Mesenchymal stem cell (in vitro differentiated cells and primary cell): ENCODE measurements at regions not wholly inside any gene's neighbourhood (a gene's known extent, or its start where the extent isn't known, plus 50 kb on each side); places are given as distances from the start of the nearest gene placed in this dataset.

ENCODE experiments used
- DNase-seq: peaks from one replicate; pipeline ENCODE4 v3.0.0-alpha.2; 2013
- H2AFZ ChIP-seq: one replicate; pipeline ENCODE4 v1.6.1; 2013; ENCODE audit warnings: low read depth, mild to moderate bottlenecking, control low read depth, inconsistent platforms, low read length, moderate library complexity
- H2AK5ac ChIP-seq: 2 replicates; pipeline ENCODE4 v1.6.1; 2013; ENCODE audit warnings: low read length, moderate library complexity, mild to moderate bottlenecking, inconsistent platforms; ENCODE audit not compliant: severe bottlenecking
- H2BK120ac ChIP-seq: one replicate; pipeline ENCODE4 v1.6.1; 2013; ENCODE audit warnings: low read depth, mild to moderate bottlenecking, inconsistent platforms, low read length, moderate library complexity
- H2BK12ac ChIP-seq, 2 experiments: one replicate each; pipeline ENCODE4 v1.6.1; 2013; ENCODE audit warnings: inconsistent platforms in 2 of 2, low read length in 2 of 2, mild to moderate bottlenecking in 2 of 2, moderate library complexity in 2 of 2, control low read depth in 1 of 2
- H2BK15ac ChIP-seq: one replicate; pipeline ENCODE4 v1.6.1; 2013; ENCODE audit warnings: mild to moderate bottlenecking, low read depth, inconsistent platforms; ENCODE audit not compliant: poor library complexity, severe bottlenecking
- H2BK5ac ChIP-seq: 2 replicates; pipeline ENCODE4 v1.6.1; 2013; ENCODE audit warnings: low read depth, mild to moderate bottlenecking, low read length, control low read depth, inconsistent platforms; ENCODE audit not compliant: poor library complexity, severe bottlenecking
- H3K14ac ChIP-seq, 2 experiments: one replicate each; pipeline ENCODE4 v1.6.1; 2013; ENCODE audit warnings: inconsistent platforms in 2 of 2, low read length in 2 of 2, control low read depth in 1 of 2, mild to moderate bottlenecking in 1 of 2, moderate library complexity in 1 of 2
- H3K18ac ChIP-seq, 2 experiments: one replicate each; pipeline ENCODE4 v1.6.1; 2013; ENCODE audit warnings: inconsistent platforms in 2 of 2, low read length in 2 of 2, control low read depth in 1 of 2, low read depth in 1 of 2, mild to moderate bottlenecking in 1 of 2
- H3K23ac ChIP-seq, 2 experiments: one replicate each; pipeline ENCODE4 v1.6.1; 2013; ENCODE audit warnings: inconsistent platforms in 2 of 2, low read length in 2 of 2, mild to moderate bottlenecking in 2 of 2, moderate library complexity in 2 of 2, control low read depth in 1 of 2
- H3K27ac ChIP-seq: 2 replicates; pipeline ENCODE4 v1.5.1; 2013; ENCODE audit warnings: mild to moderate bottlenecking, moderate library complexity, low read length, control low read depth, inconsistent platforms; ENCODE audit not compliant: poor library complexity, severe bottlenecking
- H3K27me3 ChIP-seq, 2 experiments: 2 replicates each; pipeline versions ENCODE4 v1.6.1 to v1.7.0; 2013; ENCODE audit warnings: low read length in 2 of 2, mild to moderate bottlenecking in 2 of 2, moderate library complexity in 2 of 2, control low read depth in 1 of 2, inconsistent platforms in 1 of 2; ENCODE audit not compliant: control insufficient read depth in 1 of 2, insufficient read depth in 1 of 2
- H3K36me3 ChIP-seq, 2 experiments: 2 replicates each; pipeline versions ENCODE4 v1.6.1 to v1.7.0; 2013; ENCODE audit warnings: low read length in 2 of 2, control low read depth in 1 of 2, inconsistent platforms in 1 of 2, low read depth in 1 of 2, mild to moderate bottlenecking in 1 of 2; ENCODE audit not compliant: insufficient read depth in 2 of 2, control insufficient read depth in 1 of 2
- H3K4ac ChIP-seq, 2 experiments: one replicate each; pipeline ENCODE4 v1.6.1; 2013; ENCODE audit warnings: inconsistent platforms in 2 of 2, low read length in 2 of 2, mild to moderate bottlenecking in 2 of 2, moderate library complexity in 2 of 2, control low read depth in 1 of 2, low read depth in 1 of 2
- H3K4me1 ChIP-seq: 2 replicates; pipeline ENCODE4 v1.6.1; 2013; ENCODE audit warnings: low read depth, low read length, control low read depth; ENCODE audit not compliant: control insufficient read depth, insufficient read depth
- H3K4me2 ChIP-seq: 2 replicates; pipeline ENCODE4 v1.6.1; 2013; ENCODE audit warnings: low read length, mild to moderate bottlenecking, inconsistent platforms; ENCODE audit not compliant: poor library complexity, severe bottlenecking
- H3K4me3 ChIP-seq, 2 experiments: 2 replicates each; pipeline versions ENCODE4 v1.5.1 to v1.7.0; 2013; ENCODE audit warnings: low read length in 2 of 2, mild to moderate bottlenecking in 2 of 2, control low read depth in 1 of 2, low read depth in 1 of 2; ENCODE audit not compliant: insufficient read depth in 1 of 2
- H3K79me1 ChIP-seq: replicated peaks from 2 replicates; pipeline ENCODE4 v1.6.1; 2013; ENCODE audit warnings: mild to moderate bottlenecking, control low read depth, low read length, inconsistent platforms; ENCODE audit not compliant: poor library complexity, severe bottlenecking
- H3K9ac ChIP-seq: 2 replicates; pipeline ENCODE4 v1.7.0; 2013; ENCODE audit warnings: mild to moderate bottlenecking, low read length, moderate library complexity
- H3K9me3 ChIP-seq: 2 replicates; pipeline ENCODE4 v1.7.0; 2013; ENCODE audit warnings: mild to moderate bottlenecking, low read length; ENCODE audit not compliant: control insufficient read depth
- H4K8ac ChIP-seq: one replicate; pipeline ENCODE4 v1.6.1; 2013; ENCODE audit warnings: inconsistent platforms, mild to moderate bottlenecking, low read length, moderate library complexity
- H4K91ac ChIP-seq: one replicate; pipeline ENCODE4 v1.6.1; 2013; ENCODE audit warnings: mild to moderate bottlenecking, low read length, inconsistent platforms
- WGBS: methylation state at CpG from one replicate; pipeline ENCODE4 v1.1.7; 2013; ENCODE audit warnings: mixed read lengths; 5-methylcytosine and 5-hydroxymethylcytosine counted together

DNA sequence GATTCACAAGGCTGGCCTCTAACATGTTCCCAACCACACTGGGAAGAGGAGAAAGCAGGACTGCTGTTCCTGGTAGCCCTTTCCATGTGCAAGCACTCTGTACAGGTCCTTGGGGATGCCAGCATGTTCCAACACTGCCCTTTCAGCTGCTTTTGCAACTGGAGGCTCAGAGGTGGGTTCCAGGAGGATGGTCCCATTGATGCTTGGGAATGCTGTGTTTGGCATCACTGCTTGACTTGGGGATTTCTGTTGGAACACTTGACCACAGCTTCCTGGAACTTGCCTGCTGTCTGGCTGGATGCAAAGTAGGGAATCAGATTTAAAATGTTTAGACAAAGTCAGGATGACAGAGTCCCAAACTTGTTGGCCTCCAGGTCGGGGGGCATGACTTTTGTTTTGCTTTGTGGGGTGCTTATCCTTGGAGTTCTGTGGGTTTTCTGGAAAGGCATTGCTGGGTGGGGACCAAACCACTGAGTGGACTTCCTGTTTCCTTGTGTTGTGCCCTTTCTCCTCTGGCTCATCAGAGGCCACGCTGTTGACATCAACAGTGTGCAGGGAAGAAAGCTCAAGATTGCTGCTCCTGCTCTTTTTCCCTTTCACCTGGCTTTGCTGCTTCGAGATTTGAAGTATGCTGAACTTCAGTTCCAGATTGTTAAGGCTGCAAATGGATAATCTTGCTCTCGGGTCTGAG is 148.5 kb upstream of the RPS23 start:
- Histone ChIP-seq H3K27ac (no peak overlapping the region), H2BK120ac (no peak overlapping the region)

DNA sequence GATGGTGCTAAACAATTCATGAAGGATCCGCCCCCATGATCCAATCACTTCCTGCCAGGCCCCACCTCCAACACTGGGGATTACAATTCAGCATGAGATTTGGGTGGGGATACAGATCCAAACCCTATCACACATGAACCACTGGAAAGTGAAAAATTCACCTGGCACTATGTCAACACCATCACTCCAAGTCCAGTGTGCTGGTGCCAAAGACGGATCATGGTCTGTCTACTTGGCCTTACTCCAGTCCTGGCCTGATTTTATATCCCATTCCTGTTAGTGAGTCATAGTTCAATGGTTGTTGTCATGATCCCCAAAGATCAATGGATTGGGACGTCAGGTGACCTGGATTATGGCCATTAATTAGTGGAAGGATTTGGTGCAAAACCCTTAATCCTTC is 147.4 kb upstream of the RPS23 start:
- H2BK15ac ChIP-seq, result no peak overlapping the region
- no peak overlapping the region for H4K8ac ChIP-seq
- H3K36me3 ChIP-seq, result no peaks in the 10 kb centered on the region
- no peak overlapping the region for H3K4me2 ChIP-seq
- no peak overlapping the region for H2BK5ac ChIP-seq
- H2AK5ac ChIP-seq, result no peak overlapping the region
- no peak overlapping the region for H2BK12ac ChIP-seq
- H3K18ac ChIP-seq, result no peak overlapping the region
- no peak overlapping the region for H4K91ac ChIP-seq
- no peaks in the 10 kb centered on the region for H3K9me3 ChIP-seq
- no peak overlapping the region for H3K23ac ChIP-seq
- no peak overlapping the region for H2BK120ac ChIP-seq
- no peak overlapping the region for H3K4me3 ChIP-seq
- DNase-seq, result no peak
- no peak overlapping the region for H3K27ac ChIP-seq
- no peak overlapping the region for H3K9ac ChIP-seq
- H3K27me3 ChIP-seq, result no peaks in the 10 kb centered on the region
- H3K4me1 ChIP-seq, result peaks cover 2% of the 10 kb centered on the region
- H3K14ac ChIP-seq, result no peak overlapping the region
- no peak overlapping the region for H3K4ac ChIP-seq
- WGBS, result 79% methylated on average over 2 of the region's 3 CpGs
- H2AFZ ChIP-seq, result no peak overlapping the region
- no peaks in the 10 kb centered on the region for H3K79me1 ChIP-seq

More for the DNA sequence above, 148.5 kb upstream of the RPS23 start:
- no peak overlapping the region for H3K9ac ChIP-seq
- no peak overlapping the region for H2BK15ac ChIP-seq
- H3K4me1 ChIP-seq, result no peaks in the 10 kb centered on the region
- peak overlapping the region in 1 of 2 experiments; percentile 87 for H3K14ac ChIP-seq
- H3K27me3 ChIP-seq, result no peaks in the 10 kb centered on the region
- H3K4me2 ChIP-seq, result no peak overlapping the region
- no peak overlapping the region for H4K8ac ChIP-seq
- H3K23ac ChIP-seq, result no peak overlapping the region
- H3K36me3 ChIP-seq, result no peaks in the 10 kb centered on the region
- no peaks in the 10 kb centered on the region for H3K79me1 ChIP-seq
- no peaks in the 10 kb centered on the region for H3K9me3 ChIP-seq
- H3K4ac ChIP-seq, result no peak overlapping the region
- peak overlapping the region in 1 of 2 experiments; percentile 30 for H3K18ac ChIP-seq
- no peak overlapping the region for H2BK12ac ChIP-seq
- WGBS, result 80% methylated on average over 4 of the region's 4 CpGs
- no peak overlapping the region for H2AK5ac ChIP-seq
- H2AFZ ChIP-seq, result no peak overlapping the region
- DNase-seq, result no peak
- no peak overlapping the region for H2BK5ac ChIP-seq
- H3K4me3 ChIP-seq, result no peak overlapping the region
- H4K91ac ChIP-seq, result no peak overlapping the region

DNA sequence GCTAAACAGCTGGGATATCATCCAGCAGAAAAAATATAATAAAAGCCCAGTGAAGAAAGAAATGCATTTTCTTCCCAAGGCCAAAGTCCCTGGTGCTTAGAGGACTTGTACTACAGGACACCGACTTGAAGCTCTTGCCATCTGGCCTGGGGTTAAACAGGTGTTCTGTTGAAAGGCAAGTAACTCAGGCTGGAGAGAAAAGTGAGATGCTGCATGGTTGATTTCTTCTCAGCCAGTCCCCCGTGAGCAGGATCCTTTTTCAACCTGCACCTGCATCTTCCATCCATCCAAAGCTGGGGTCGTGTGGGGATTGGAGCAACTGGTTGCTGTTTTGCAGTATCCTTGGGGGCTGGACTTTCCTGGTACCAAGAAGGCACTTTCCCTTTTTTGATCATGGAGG is 146.1 kb upstream of the RPS23 start:
- Histone ChIP-seq H3K4me3 (no peak overlapping the region), H3K4me2 (no peak overlapping the region), H2AK5ac (no peak overlapping the region), H3K18ac (no peak overlapping the region), H2BK5ac (no peak overlapping the region), H2AFZ (no peak overlapping the region), H3K4me1 (peaks cover 2% of the 10 kb centered on the region), H4K8ac (no peak overlapping the region), H2BK120ac (no peak overlapping the region), H3K27me3 (no peaks in the 10 kb centered on the region), H2BK15ac (no peak overlapping the region), H3K79me1 (no peaks in the 10 kb centered on the region), H3K9me3 (no peaks in the 10 kb centered on the region), H3K9ac (no peak overlapping the region), H3K4ac (no peak overlapping the region), H3K23ac (no peak overlapping the region), H2BK12ac (no peak overlapping the region), H3K14ac (no peak overlapping the region), H4K91ac (no peak overlapping the region), H3K36me3 (no peaks in the 10 kb centered on the region), H3K27ac (no peak overlapping the region)
- 87% methylated on average over 2 of the region's 3 CpGs for WGBS
- DNase-seq, result no peak

GRCh38 chr5:82422751-82423181 is 144.6 kb upstream of the RPS23 start:
- DNase-seq, result no peak
- H3K14ac ChIP-seq, result no peak overlapping the region
- no peak overlapping the region for H3K4me2 ChIP-seq
- no peak overlapping the region for H4K91ac ChIP-seq
- no peaks in the 10 kb centered on the region for H3K36me3 ChIP-seq
- no peak overlapping the region for H2BK120ac ChIP-seq
- no peaks in the 10 kb centered on the region for H3K79me1 ChIP-seq
- H3K4me3 ChIP-seq, result no peak overlapping the region
- H3K4ac ChIP-seq, result no peak overlapping the region
- no peaks in the 10 kb centered on the region for H3K9me3 ChIP-seq
- H2AK5ac ChIP-seq, result no peak overlapping the region
- peak overlapping the region; percentile 64 for H3K9ac ChIP-seq
- no peak overlapping the region for H2AFZ ChIP-seq
- H4K8ac ChIP-seq, result no peak overlapping the region
- H3K18ac ChIP-seq, result no peak overlapping the region
- no peak overlapping the region for H2BK5ac ChIP-seq
- no peaks in the 10 kb centered on the region for H3K27me3 ChIP-seq
- no peak overlapping the region for H3K27ac ChIP-seq
- no peak overlapping the region for H2BK12ac ChIP-seq
- 94% methylated on average over 6 of the region's 6 CpGs for WGBS
- no peak overlapping the region for H3K23ac ChIP-seq
- H3K4me1 ChIP-seq, result peaks cover 2% of the 10 kb centered on the region
- H2BK15ac ChIP-seq, result no peak overlapping the region
